ENCODE measurements at regions not wholly inside any gene's neighbourhood (a gene's known extent, or its start where the extent isn't known, plus 50 kb on each side); places are given as distances from the start of the nearest gene placed in this dataset.
A peak's percentile ranks its signal among the peaks of the same experiment; 100 is the strongest.
"Not testable (repeated sequence)": the region's sequence is repeated elsewhere in the genome, so short reads cannot be mapped to it uniquely, and the experiment has no call there.

DNA sequence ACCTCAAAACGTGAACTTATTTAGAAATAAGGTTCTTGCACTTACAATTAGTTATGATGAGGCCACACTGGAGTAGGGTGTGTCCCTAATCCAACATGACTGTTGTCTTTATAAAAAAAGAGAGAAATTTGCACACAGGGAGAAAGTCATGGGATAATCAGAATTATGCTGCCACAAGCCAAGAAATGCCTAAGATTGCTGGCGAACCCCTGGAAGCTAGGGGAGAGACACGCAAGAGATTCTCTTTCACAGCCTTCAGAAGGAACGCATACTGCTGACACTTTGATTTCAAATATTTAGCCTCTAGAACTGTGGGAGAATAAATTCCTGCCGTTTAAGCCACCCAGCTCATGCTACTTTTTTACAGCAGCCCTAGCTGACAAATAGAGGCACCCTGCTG is 138.3 kb downstream of the CCDC71L start:
- DNase-seq = no peak

DNA sequence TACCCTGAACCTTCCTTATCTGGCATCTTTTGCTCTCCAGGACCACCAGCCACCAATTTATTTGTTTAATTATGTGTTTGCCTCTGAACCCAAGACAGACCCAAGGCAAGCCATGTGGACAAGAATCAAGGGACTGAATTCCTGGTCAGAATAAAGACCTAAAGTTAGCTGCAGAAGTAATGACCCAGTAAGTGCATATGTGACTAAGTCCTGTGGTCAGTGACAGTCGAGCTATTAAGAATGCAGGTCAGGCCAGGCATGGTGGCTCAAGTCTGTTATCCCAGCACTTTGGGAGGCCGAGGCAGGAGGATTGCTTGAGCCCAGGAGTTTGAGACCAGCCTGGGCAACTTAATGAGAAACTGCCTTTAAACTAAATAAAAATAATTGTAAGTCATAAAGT is 139.4 kb downstream of the CCDC71L start:
- no peak for DNase-seq

DNA sequence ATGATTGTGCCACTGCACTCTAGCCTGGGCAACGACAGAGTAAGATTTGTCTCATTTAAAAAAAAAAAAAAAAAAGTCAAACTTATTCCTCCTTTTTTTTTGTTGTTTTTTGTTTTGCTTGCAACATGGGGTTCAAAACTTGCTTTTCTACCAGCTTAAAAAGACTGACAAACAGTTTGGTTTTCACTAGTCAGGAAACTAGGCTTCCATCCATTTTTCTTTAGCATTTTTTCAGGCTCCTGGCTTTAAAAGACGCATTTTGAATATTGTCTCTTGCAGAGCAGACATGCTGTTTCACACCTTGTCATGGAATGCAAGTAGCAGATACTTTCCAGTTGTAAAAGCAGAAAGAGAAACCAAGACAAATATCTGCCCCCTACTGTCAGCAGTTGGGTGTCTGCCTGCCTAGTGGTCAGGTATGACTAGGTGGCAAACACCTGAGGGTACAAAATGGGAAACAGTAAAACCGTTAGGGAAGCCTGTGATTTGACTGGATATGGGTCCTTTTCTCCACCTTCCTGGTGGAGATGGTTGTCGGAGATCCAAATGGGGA is 139.9 kb downstream of the CCDC71L start:
- DNase-seq = no peak

DNA sequence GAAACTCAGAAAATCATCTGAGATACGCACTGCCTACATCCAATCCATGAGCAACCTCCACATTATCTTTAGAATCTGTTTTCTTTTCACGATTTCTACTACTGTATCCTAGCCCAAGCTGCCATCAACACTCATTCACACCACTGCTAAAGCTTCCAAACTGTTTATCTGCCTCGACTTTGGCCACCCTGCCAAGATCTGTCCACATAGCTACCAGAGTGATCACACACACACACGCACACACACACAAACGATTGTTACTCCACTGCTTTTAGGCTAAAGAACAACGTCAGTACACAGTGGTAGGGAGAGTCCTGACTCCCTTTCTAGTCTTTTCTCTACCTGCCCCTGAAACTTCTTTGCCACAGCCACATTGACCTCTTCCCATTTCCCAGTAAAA is 142.0 kb downstream of the CCDC71L start:
- DNase-seq = no peak

DNA sequence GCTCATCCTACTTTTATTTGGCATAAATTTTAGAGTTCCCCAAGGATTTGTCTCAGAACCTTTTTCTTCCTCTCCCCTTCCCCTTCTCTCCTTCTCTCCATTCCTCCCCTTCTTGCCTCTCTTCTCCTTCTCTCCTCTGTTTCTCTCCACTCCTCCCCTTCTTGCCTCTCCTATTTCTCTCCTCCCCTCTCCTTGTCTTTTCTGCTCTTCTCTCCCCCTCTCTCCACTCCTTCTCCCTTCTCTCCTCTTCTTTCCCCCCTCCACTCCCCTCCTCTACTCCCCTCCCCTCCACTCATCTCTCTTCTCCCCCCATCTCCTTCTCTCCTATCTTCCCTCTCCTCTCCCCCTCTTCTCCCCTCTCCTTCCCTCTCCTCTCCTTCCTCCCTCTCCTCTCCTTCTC is 142.7 kb downstream of the CCDC71L start:
- DNase-seq = no peak

DNA sequence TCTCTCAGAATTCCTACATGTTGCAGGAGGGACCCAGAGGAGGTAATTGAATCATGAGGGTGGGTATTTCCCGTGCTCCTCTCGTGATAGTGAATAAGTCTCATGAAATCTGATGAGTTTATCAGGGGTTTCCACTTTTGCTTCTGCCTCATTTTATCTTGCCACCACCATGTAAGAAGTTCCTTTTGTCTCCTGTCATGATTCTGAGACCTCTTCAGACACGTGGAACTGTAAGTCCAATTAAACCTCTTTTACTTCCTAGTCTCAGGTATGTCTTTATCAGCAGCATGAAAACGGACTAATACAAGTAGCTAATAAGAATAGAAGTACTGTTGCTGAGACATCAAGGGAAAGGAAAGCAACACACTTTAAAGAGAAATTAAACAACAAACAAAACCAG is 143.4 kb downstream of the CCDC71L start:
- no peak for DNase-seq

DNA sequence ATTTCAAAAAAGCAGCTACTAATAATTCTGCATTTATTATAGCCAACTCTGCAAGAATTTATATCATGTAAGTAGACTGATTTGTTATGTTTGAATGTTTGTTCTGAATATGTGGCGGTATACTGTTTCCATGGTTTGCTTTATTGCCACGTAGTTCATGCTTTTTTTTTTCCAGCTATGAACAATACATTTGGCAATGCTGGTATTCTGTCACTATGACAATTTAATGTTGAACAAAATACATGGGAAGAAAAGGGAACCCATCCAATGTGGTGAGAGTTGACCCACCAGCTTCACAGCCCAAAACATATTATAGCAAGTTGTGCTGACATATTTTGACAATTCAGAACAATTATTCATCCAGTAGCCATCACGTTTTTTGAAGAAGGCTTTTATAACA is 145.6 kb downstream of the CCDC71L start:
- no peak for DNase-seq

DNA sequence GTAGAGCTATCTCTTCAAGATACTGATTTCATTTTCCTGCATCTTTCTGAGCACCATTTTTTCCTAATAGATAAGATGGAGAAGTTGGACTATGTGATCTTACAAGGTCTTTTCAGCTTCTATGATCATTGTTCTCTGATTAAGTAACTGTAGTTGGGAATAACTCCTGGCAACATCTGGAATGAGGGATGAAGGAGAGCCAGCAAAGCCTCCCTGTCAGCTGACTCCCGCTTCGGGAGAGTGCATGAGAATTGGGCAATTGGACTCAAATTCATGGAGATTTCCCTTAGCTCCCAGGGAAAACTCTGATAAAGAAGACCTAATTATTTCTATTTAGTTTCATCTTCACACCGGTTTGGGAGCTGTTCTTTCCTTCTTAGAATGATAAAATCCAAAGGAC is 146.1 kb downstream of the CCDC71L start:
- no peak for DNase-seq

DNA sequence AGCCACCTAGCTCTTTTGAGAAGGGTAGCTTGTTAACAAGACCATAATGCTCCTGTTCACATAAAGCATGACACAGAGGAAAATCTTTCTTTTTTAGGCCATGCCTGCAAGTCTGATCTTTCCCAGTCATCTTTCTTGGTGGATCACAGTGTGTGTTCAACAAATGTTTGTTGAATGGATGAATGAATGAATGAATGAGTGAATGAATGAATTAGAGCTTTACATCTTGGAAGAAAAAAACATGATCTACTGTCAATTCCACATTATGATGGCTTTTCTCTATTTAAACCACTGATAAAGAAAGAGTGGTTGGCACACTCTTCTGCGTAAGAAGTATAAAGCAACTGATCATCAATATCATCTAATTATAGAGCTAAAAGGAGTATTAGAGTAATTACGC is 148.7 kb downstream of the CCDC71L start:
- DNase-seq = no peak

DNA sequence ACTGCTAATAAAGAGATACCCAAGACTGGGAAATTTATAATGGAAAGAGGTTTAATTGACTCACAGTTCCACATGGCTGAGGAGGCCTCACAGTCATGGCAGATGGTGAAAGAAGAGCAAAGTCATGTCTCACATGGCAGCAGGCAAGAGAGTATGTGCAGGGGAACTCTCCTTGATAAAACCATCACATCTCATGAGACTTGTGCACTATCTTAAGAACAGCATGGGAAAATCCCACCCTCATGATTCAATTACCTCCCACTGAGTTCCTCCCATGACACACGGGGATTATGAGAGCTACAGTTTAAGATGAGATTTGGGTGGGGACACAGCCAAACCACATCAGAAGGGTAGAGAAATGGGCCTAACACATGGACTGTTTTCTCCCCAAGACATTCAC is 156.3 kb downstream of the CCDC71L start:
- no peak for DNase-seq

DNA sequence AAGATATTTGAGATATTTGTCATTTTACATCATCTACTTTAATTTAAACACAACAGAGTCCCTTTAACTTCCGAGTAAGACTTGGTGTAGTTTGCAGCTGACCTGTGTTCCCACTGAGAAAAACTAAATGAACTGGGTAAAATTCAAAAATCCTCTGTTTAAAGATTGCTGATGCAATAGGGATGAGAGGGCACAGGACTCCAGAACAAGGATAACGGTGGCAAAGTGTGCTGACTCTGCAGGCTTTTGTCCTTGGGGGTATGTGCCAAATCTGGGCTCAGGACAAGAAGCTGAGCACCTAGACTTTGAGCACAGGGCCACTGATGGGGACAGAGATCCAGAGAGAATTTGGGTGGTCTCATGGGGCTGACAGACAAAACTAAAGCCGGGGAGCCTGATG is 156.8 kb downstream of the CCDC71L start:
- no peak for DNase-seq

DNA sequence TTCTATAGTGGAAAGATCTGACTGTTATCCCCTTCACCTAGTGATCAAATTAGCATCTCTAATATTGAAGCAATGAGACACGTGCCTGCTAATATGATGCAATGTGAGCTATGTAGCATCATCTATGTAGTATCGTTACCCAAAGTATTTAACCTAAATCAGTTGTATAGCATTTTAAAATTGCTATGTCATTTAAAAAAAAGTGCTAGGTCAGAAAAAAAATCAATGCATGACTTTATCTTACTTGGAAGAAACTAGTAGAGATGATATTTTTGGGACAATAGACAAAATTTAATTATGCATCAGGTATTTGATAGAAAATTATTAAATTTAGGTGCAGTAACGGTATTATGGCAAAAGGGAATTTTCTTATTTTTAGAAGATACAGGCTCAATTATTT is 157.3 kb downstream of the CCDC71L start:
- no peak for DNase-seq

DNA sequence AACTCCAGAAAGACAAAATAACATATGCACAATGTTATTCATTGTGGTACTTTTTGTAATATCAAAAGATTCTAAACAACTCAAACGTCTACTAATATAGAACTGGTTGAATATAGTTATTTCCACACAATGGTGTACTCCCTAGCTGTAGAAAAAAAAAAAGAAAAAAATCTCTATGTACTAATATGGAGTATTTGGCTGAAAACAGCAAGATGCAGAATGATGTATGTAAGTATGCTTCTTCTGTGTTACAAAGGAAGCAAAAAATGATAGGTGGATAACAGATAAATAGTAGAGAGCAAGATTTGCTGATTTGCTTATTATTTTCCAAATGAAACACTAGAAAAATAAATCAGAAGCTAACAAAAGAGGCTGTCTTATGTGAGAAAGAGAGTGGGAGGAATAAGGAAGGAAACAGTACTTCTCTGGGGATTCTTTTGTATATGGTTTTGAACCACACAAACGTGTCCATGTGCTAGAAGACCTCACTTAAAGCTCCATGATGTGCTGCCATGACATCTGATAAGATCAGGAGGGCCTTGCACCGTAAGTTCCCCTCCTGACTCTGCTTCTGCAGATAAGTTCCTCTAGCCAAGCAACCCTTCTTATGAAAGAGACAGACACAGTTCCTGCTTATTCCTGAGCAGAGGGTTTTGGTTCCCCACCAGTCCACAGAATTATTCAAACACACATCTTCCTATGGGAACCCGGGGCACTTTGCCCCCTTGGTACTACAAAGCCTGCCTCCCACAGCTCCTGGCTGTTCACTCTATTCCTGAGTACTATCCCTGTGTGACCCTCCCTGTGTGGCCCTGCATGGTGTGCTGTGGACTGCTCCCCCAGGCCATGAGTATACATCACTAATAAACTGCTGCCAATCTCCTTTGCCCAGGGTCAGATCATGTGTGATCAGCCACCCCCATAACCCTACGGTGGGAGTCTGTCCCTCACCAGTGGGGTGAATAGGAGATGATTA is 159.1 kb downstream of the CCDC71L start:
- peak; percentile 41 for DNase-seq

DNA sequence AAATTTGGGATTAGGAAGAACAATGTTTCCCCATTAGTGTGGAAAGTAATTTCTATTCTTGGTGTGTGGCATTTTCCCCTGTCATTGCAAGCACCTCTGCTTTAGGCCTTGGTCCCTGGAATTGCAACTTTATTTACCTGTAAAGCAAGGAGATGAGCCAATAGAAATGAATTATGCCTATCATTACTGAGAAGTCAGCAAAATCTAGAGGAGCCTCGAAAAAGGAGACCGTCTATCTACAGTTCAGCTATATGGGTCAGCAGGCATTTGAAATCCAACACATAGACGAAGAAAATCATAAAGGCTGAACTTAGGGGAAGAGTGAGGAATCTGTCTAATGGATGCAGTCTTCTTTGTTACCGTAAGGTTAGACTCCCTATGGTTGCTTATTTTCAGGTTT is 161.1 kb downstream of the CCDC71L start:
- DNase-seq = no peak

DNA sequence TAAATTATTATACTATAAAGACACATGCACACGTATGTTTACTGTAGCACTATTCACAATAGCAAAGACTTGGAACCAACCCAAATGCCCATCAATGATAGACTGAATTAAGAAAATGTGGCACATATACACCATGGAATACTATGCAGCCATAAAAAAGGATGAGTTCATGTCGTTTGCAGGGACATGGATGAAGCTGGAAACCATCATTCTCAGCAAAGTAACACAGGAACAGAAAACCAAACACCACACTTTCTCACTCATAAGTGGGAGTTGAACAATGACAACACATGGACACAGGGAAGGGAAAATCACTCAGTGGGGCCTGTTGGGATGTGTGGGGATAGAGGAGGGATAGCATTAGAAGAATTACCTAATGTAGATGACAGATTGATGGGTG is 163.0 kb downstream of the CCDC71L start:
- not testable (repeated sequence) for DNase-seq

DNA sequence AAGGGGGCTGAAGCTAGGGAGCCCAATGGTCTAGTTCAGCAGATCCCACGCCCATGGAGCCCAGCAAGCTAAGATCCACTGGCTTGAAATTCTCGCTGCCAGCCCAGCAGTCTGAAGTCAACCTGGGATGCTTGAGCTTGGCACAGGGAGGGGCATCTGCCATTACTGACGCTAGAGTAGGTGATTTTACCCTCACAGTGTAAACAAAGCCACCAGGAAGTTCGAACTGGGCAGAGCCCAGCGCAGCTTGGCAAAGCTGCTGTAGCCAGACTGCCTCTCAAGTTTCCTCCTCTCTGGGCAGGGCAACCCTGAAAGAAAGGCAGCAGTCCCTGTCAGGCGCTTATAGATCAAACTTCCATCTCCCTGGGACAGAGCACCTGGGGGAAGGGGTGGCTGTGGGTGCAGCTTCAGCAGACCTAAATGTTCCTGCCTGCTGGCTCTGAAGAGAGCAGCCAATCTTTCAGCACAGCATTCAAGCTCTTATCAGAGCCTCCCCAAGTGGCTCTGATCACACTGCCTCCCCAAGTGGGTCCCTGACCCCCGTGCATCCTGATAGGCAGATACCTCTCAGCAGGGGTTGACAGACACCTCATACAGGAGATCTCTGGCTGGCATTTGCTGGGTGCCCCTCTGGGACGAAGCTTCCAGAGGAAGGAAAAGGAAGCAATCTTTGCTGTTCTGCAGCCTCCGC is 167.8 kb downstream of the CCDC71L start:
- DNase-seq = no peak

DNA sequence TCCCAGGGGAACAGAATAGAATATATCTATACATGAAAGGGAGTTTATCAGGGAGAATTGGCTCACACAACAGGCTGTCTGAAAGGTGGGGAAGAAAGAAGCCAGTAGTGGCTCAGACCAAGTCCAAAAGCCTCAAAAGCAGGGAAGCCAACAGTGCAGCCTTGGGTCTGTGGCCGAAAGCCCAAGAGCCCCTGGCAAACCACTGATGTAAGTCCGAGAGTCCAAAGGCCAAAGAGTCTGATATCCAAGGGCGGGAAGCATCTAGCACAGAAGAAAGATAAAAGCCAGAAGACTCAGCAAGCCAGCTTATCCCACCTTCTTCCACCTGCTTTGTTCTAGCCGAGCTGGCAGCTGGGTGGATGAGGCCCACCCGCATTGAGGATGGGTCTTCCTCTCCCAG is 172.5 kb downstream of the CCDC71L start:
- DNase-seq = no peak

DNA sequence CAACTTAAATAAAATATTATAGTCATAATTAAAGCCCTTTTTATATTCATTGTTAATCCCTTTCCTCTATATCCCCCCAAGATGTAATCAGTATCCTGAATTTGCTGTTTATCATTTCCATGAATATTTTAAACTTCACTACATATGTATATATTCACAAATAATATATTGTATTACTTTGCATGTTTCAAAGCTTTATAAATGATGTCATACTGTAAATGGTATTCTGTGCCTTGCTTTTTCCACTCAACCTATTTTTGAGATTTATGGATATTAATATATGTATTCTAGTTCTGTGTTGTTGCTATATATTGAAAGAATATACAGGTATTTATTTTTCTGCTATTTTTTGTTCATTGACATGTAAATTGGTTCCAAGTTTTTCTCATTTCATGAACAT is 173.1 kb downstream of the CCDC71L start:
- no peak for DNase-seq

DNA sequence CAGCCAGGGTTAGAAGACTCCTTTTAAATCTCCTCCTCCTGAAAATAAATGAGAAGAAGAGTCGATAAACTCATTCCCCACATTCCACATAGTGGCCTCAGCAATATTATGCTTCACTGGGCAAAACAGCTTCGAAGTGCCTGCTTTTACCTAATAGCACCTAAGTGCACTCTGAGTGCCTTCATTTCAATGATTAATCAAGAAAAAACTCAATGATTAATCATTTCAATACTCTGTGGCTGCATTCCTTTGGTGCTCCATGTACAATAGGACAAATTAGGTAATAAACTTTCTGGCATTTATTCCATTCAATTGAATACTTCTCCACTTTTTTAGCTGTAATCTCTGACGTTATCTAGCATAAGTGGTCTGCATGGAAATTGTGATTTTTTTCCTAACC is 174.6 kb downstream of the CCDC71L start:
- no peak for DNase-seq

DNA sequence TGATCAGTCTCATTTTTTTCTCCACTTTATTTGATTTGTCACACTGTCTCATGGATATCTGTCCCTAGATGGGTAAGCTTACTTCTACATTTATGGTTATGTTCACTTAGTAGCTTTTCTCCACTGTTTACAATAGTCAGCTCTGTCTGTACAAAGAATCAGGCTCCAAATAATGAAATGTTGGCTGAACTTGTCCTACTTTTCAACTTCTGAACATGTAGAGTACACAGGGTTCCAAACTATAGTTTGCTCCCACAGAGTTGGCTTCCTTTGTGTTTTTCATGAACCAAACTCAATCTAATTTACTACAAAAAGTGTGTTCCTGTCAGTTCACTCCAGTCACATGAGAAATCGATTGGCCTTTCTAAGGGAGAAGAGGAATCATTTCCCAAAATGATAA is 175.0 kb downstream of the CCDC71L start:
- no peak for DNase-seq

DNA sequence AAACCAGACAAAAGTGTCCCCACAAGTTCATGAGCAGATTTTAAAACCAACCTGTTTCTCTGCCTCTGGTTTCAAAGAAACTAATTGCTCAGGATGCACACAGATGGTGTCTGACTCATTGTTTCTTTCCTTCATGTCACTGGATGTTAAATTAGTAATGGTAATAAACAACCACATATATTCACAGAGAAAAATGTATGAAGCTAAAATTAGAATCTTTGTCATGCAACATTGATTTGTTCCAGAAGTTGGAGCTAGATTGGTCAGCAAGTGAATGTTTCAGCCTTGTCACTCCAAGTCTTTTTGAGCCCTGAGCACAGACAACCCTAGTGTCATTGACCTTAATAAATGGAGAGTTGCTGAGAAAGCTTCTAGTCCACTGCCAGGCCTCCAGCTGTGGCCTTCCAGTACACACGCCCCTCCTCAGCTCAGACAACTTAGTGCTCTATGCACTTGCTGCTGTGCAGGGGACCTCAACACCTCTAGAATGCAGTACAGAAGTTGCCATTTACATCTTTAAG is 175.9 kb downstream of the CCDC71L start:
- no peak for DNase-seq

DNA sequence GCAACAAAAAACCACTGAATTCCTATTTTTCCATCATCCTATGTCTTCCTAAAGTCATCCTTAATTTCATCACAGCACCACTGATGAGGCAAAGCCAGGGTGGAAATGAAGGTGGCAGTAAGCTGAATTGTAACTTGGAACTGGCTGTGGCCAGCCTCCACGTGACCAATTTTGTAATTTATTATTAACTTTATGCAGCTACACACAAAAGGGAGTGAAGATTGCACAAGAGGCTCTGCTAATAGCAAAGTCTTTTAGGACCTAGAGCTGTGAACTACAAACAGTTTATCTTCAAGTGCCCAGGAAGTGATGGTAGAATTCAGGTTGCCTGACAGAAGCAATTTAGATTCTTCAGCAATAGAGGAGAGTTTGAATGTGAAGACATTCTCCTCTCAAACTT is 176.4 kb downstream of the CCDC71L start:
- DNase-seq = no peak

DNA sequence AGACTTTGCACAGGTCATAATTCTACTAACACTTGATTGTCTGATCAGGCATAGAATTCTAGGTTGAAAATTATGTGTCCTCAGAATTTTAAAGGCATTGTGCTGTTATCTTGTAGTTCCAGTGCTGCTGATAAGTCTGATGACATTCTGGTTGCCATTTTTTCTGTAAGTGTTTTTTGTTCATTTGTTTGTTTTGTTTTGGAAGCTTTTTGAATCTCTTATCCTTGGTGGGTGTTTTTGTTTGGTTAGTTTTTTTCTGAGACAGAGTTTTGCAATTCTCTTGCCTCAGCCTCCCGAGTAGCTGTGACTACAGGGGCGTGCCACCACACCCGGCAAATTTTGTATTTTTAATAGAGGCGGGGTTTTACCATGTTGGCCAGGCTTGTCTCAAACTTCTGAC is 178.9 kb downstream of the CCDC71L start:
- DNase-seq = no peak

DNA sequence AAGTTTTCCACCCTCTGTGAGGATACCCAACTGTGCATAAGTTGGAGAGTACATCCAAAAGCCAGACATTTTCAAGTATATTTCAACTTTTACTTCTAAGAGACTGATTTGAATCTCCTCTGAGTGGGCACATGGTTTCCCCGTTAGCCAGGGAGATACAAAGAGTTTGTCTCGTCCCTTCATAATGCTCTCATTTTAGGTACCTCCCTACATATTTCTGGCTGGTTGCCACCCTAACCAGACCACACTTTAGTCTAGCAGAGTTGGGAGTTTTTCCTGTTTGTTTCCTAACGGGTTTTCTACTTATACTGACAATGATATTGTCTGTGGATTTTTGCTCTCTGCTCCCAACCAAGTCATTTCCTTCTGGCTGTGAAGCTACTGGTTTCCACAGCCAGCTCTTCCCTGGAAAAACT is 180.3 kb downstream of the CCDC71L start:
- no peak for DNase-seq

Data from GDM1 (cell line).